CD4-positive, CD25-positive, alpha-beta regulatory T cell (primary cell): ENCODE measurements at regions not wholly inside any gene's neighbourhood (a gene's known extent, or its start where the extent isn't known, plus 50 kb on each side); places are given as distances from the start of the nearest gene placed in this dataset.

Experiments
- ATAC-seq, 2 donors: fragments of 150-1000 bp; cut with Tn5 transposase; one replicate each; pipeline ENCODE4 v1.10.0; 2021; ENCODE audit warnings: low read depth in 2 of 2, moderate number of reproducible peaks in 2 of 2, moderate library complexity in 1 of 2
- DNase-seq, 3 donors: peaks; one replicate each; pipeline versions ENCODE4 v3.0.0 to v3.0.0-alpha.2; 2012 to 2022; ENCODE audit warnings: mixed read lengths in 1 of 3
- H3K27ac ChIP-seq: one replicate; pipeline ENCODE4 v1.7.0; 2013; ENCODE audit warnings: mild to moderate bottlenecking, low read length; ENCODE audit not compliant: insufficient read depth, poor library complexity, severe bottlenecking
- H3K27me3 ChIP-seq: one replicate; pipeline ENCODE4 v1.7.0; 2013; ENCODE audit warnings: low read length; ENCODE audit not compliant: control insufficient read depth, insufficient read depth
- H3K36me3 ChIP-seq: one replicate; pipeline ENCODE4 v1.7.0; 2013; ENCODE audit warnings: mild to moderate bottlenecking, low read length, moderate library complexity; ENCODE audit not compliant: control insufficient read depth, insufficient read depth
- H3K4me1 ChIP-seq: 2 replicates; pipeline ENCODE4 v1.7.0; 2013; ENCODE audit warnings: mild to moderate bottlenecking, low read length; ENCODE audit not compliant: insufficient read depth, control insufficient read depth, poor library complexity, severe bottlenecking
- H3K4me3 ChIP-seq: one replicate; pipeline ENCODE4 v1.7.0; 2013; ENCODE audit warnings: low read depth, mild to moderate bottlenecking, low read length, moderate library complexity
- H3K9me3 ChIP-seq, 2 experiments: 1 replicate in 1 of 2; 2 replicates in 1 of 2; pipeline ENCODE4 v1.7.0; 2013; ENCODE audit warnings: low read length in 2 of 2, mild to moderate bottlenecking in 1 of 2, moderate library complexity in 1 of 2; ENCODE audit not compliant: control insufficient read depth in 2 of 2
- H3K27ac Mint-ChIP-seq, 3 donors: one replicate each; pipeline ENCODE4 v1.8.0; 2020 to 2022; ENCODE audit warnings: mild to moderate bottlenecking in 3 of 3, mixed read lengths in 3 of 3, moderate library complexity in 2 of 3
- H3K27me3 Mint-ChIP-seq: one replicate; pipeline ENCODE4 v1.8.0; 2022; ENCODE audit warnings: mild to moderate bottlenecking, mixed read lengths
- H3K36me3 Mint-ChIP-seq: one replicate; pipeline ENCODE4 v1.8.0; 2020; ENCODE audit warnings: mixed read lengths
- H3K4me1 Mint-ChIP-seq, 4 donors: one replicate each; pipeline ENCODE4 v1.8.0; 2020 to 2022; ENCODE audit warnings: mixed read lengths in 4 of 4, mild to moderate bottlenecking in 1 of 4
- H3K4me3 Mint-ChIP-seq, 4 donors: one replicate each; pipeline ENCODE4 v1.8.0; 2020 to 2022; ENCODE audit warnings: mild to moderate bottlenecking in 4 of 4, mixed read lengths in 4 of 4, moderate library complexity in 3 of 4
- H3K9me3 Mint-ChIP-seq, 7 donors: one replicate each; pipeline ENCODE4 v1.8.0; 2020 to 2022; ENCODE audit warnings: mixed read lengths in 7 of 7, mild to moderate bottlenecking in 3 of 7, moderate library complexity in 2 of 7

- H3K36me3 ChIP-seq: no peaks in the 10 kb centered on the region
- no peak overlapping the region for H3K4me3 Mint-ChIP-seq
- ATAC-seq: no peak
- no peak overlapping the region for H3K27ac Mint-ChIP-seq
- H3K4me1 ChIP-seq: no peaks in the 10 kb centered on the region
- H3K4me1 Mint-ChIP-seq: no peaks in the 10 kb centered on the region
- no peaks in the 10 kb centered on the region for H3K27me3 Mint-ChIP-seq
- H3K27me3 ChIP-seq: no peaks in the 10 kb centered on the region
- H3K36me3 Mint-ChIP-seq: no peaks in the 10 kb centered on the region
- no peak overlapping the region for H3K27ac ChIP-seq
- no peaks in the 10 kb centered on the region for H3K9me3 ChIP-seq
- peaks cover 0 to 5% (median 0%) of the 10 kb centered on the region in 7 donors for H3K9me3 Mint-ChIP-seq
- no peak for DNase-seq
- no peak overlapping the region for H3K4me3 ChIP-seq
Measured at GRCh38 chr2:71776227-71776626, 322.9 kb downstream of the DYSF start.

GRCh38 chr2:71773218-71773617 is 319.9 kb downstream of the DYSF start:
- Mint-ChIP-seq H3K36me3 (no peaks in the 10 kb centered on the region), H3K27me3 (no peaks in the 10 kb centered on the region), H3K4me1 (no peaks in the 10 kb centered on the region), H3K9me3 (peaks cover 0 to 5% (median 0%) of the 10 kb centered on the region in 7 donors), H3K4me3 (no peak overlapping the region), H3K27ac (no peak overlapping the region)
- ATAC-seq: no peak
- Histone ChIP-seq H3K36me3 (no peaks in the 10 kb centered on the region), H3K4me3 (no peak overlapping the region), H3K27ac (no peak overlapping the region), H3K4me1 (no peaks in the 10 kb centered on the region), H3K27me3 (no peaks in the 10 kb centered on the region), H3K9me3 (no peaks in the 10 kb centered on the region)
- no peak for DNase-seq

GRCh38 chr2:71772510-71773172 is 319.3 kb downstream of the DYSF start:
- no peaks in the 10 kb centered on the region for H3K27me3 Mint-ChIP-seq
- no peak overlapping the region for H3K27ac Mint-ChIP-seq
- no peaks in the 10 kb centered on the region for H3K4me1 ChIP-seq
- ATAC-seq: no peak
- DNase-seq: no peak
- H3K9me3 ChIP-seq: no peaks in the 10 kb centered on the region
- H3K27me3 ChIP-seq: no peaks in the 10 kb centered on the region
- peaks cover 0 to 5% (median 0%) of the 10 kb centered on the region in 7 donors for H3K9me3 Mint-ChIP-seq
- H3K4me3 ChIP-seq: no peak overlapping the region
- no peak overlapping the region for H3K27ac ChIP-seq
- H3K36me3 ChIP-seq: no peaks in the 10 kb centered on the region
- no peaks in the 10 kb centered on the region for H3K4me1 Mint-ChIP-seq
- H3K4me3 Mint-ChIP-seq: no peak overlapping the region
- no peaks in the 10 kb centered on the region for H3K36me3 Mint-ChIP-seq

- H3K4me1 ChIP-seq: no peaks in the 10 kb centered on the region
- Mint-ChIP-seq H3K9me3 (peaks cover 0 to 5% (median 0%) of the 10 kb centered on the region in 7 donors), H3K27ac (no peak overlapping the region), H3K36me3 (no peaks in the 10 kb centered on the region), H3K4me3 (no peak overlapping the region), H3K27me3 (no peaks in the 10 kb centered on the region), H3K4me1 (no peaks in the 10 kb centered on the region)
- H3K27me3 ChIP-seq: no peaks in the 10 kb centered on the region
- H3K4me3 ChIP-seq: no peak overlapping the region
- DNase-seq (no peak), ATAC-seq (no peak)
- no peaks in the 10 kb centered on the region for H3K9me3 ChIP-seq
- H3K36me3 ChIP-seq: no peaks in the 10 kb centered on the region
- H3K27ac ChIP-seq: no peak overlapping the region
Measured at GRCh38 chr2:71767663-71768062, 314.3 kb downstream of the DYSF start.

- no peak for DNase-seq
- Mint-ChIP-seq H3K36me3 (no peaks in the 10 kb centered on the region), H3K27me3 (peaks cover under 1% of the 10 kb centered on the region), H3K9me3 (peaks cover 0 to 5% (median 0%) of the 10 kb centered on the region in 7 donors), H3K27ac (no peak overlapping the region), H3K4me3 (no peak overlapping the region), H3K4me1 (no peaks in the 10 kb centered on the region)
- H3K27ac ChIP-seq: no peak overlapping the region
- no peak for ATAC-seq
- no peak overlapping the region for H3K4me3 ChIP-seq
- no peaks in the 10 kb centered on the region for H3K4me1 ChIP-seq
- H3K36me3 ChIP-seq: no peaks in the 10 kb centered on the region
- H3K27me3 ChIP-seq: no peaks in the 10 kb centered on the region
- H3K9me3 ChIP-seq: no peaks in the 10 kb centered on the region
Measured at GRCh38 chr2:71759060-71759459, 305.7 kb downstream of the DYSF start.

GRCh38 chr2:71757351-71757750 is 304.0 kb downstream of the DYSF start:
- no peaks in the 10 kb centered on the region for H3K4me1 ChIP-seq
- no peaks in the 10 kb centered on the region for H3K27me3 ChIP-seq
- H3K9me3 ChIP-seq: no peaks in the 10 kb centered on the region
- H3K4me3 ChIP-seq: no peak overlapping the region
- H3K36me3 ChIP-seq: no peaks in the 10 kb centered on the region
- H3K27ac ChIP-seq: no peak overlapping the region
- Mint-ChIP-seq H3K9me3 (peaks cover 0 to 7% (median 1%) of the 10 kb centered on the region in 7 donors), H3K27me3 (peaks cover 5% of the 10 kb centered on the region), H3K4me3 (no peak overlapping the region), H3K27ac (no peak overlapping the region), H3K4me1 (no peaks in the 10 kb centered on the region), H3K36me3 (no peaks in the 10 kb centered on the region)
- ATAC-seq (no peak), DNase-seq (no peak)

GRCh38 chr2:71756280-71756906 is 303.0 kb downstream of the DYSF start:
- Histone ChIP-seq H3K27me3 (no peaks in the 10 kb centered on the region), H3K36me3 (no peaks in the 10 kb centered on the region), H3K9me3 (no peaks in the 10 kb centered on the region), H3K4me1 (no peaks in the 10 kb centered on the region), H3K27ac (no peak overlapping the region), H3K4me3 (no peak overlapping the region)
- H3K27me3 Mint-ChIP-seq: peaks cover 5% of the 10 kb centered on the region
- ATAC-seq: no peak
- DNase-seq: no peak
- no peaks in the 10 kb centered on the region for H3K4me1 Mint-ChIP-seq
- H3K36me3 Mint-ChIP-seq: no peaks in the 10 kb centered on the region
- no peak overlapping the region for H3K27ac Mint-ChIP-seq
- H3K4me3 Mint-ChIP-seq: no peak overlapping the region
- peaks cover 1 to 11% (median 4%) of the 10 kb centered on the region in 7 donors for H3K9me3 Mint-ChIP-seq

- Histone ChIP-seq H3K4me3 (no peak overlapping the region), H3K27ac (no peak overlapping the region), H3K9me3 (no peaks in the 10 kb centered on the region), H3K27me3 (no peaks in the 10 kb centered on the region), H3K36me3 (no peaks in the 10 kb centered on the region), H3K4me1 (no peaks in the 10 kb centered on the region)
- Mint-ChIP-seq H3K27ac (no peak overlapping the region), H3K9me3 (peaks cover 0 to 15% (median 5%) of the 10 kb centered on the region in 7 donors), H3K36me3 (no peaks in the 10 kb centered on the region), H3K4me3 (no peak overlapping the region), H3K27me3 (peaks cover 5% of the 10 kb centered on the region), H3K4me1 (no peaks in the 10 kb centered on the region)
- DNase-seq (no peak), ATAC-seq (no peak)
Measured at GRCh38 chr2:71751590-71751989, 298.2 kb downstream of the DYSF start.
